ENCODE measurements at regions not wholly inside any gene's neighbourhood (a gene's known extent, or its start where the extent isn't known, plus 50 kb on each side); places are given as distances from the start of the nearest gene placed in this dataset.

DNA sequence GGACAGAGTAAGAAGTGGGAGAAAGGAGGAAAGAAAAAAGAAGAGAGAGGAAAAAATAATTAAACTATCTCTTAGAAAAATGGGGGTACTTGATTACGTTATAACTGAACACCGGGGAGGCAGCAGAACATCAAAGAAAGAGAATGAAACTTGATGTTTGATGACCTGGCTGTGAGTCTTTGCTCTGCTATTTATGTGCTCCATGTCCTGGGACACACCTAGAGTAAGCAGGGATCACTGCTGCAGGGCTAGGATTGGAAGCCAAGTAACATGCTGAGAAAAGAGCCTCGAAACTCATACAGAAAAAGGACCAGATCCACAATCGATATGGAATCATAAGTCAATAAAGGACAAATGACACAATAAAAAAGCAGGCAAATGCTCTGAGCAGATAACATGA lies 56.7 kb upstream of the COL13A1 start:
- TF ChIP-seq, protein P1, sequence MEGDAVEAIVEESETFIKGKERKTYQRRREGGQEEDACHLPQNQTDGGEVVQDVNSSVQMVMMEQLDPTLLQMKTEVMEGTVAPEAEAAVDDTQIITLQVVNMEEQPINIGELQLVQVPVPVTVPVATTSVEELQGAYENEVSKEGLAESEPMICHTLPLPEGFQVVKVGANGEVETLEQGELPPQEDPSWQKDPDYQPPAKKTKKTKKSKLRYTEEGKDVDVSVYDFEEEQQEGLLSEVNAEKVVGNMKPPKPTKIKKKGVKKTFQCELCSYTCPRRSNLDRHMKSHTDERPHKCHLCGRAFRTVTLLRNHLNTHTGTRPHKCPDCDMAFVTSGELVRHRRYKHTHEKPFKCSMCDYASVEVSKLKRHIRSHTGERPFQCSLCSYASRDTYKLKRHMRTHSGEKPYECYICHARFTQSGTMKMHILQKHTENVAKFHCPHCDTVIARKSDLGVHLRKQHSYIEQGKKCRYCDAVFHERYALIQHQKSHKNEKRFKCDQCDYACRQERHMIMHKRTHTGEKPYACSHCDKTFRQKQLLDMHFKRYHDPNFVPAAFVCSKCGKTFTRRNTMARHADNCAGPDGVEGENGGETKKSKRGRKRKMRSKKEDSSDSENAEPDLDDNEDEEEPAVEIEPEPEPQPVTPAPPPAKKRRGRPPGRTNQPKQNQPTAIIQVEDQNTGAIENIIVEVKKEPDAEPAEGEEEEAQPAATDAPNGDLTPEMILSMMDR (IDR thresholded peaks at IDR 0.05) = no peak
- TF ChIP-seq POLR2A (IDR thresholded peaks at IDR 0.05) = no peak
